H4 (cell line): ENCODE measurements at regions not wholly inside any gene's neighbourhood (a gene's known extent, or its start where the extent isn't known, plus 50 kb on each side); places are given as distances from the start of the nearest gene placed in this dataset.

Experiments
- DNase-seq: peaks from one replicate; pipeline ENCODE4 v3.0.0-alpha.2; 2015; ENCODE audit warnings: low spot score

DNA sequence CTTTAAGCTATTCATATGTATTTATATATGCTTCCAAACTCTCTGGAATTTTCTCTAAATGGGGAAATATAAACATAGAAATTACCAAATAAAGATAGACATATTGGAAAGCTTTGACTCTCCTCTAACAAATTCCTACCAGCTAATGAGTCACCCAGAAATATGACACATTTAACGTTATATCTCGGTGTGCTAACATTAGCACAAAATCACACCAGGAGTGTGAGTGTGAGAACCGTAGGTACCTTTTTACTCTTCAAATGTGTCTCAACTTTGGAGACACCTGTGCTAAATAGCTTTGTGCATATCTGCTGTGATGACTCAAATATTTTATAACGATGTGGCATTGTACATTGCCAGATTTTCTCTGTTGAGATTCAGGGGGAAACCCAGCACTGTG, 714.4 kb downstream of the METTL15 start:
- no peak for DNase-seq

DNA sequence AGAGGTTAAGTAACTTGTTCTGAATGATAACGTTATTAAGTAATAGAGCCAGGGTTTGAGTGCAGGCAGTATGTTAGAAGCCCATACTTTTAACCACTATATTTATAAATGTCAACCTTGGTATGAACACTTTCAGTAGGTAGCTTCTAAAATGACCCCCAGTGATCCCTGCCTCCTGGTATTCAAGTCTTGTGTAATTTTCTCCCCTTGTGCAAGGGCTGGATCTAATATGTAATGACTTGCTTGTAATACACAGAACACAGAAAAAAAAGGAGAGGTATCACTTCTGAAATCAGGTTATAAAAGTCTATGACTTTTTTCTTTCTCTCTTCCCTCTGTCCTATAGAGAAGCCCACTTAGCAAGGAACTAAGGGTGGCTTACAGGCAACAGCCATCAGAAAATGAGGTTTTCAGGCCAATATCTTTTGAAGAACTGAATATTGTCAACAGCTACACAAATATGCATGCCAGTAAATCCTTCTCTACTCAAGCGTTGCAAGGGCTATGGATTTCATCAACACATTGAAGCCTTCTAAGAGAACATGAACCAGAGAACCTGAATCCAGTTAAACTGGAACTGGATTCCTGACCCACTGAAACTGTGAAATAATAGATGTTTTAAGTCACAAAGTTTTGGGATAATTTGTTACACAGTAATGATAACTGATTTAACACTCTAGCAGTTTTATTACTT, 712.3 kb downstream of the METTL15 start:
- no peak for DNase-seq

DNA sequence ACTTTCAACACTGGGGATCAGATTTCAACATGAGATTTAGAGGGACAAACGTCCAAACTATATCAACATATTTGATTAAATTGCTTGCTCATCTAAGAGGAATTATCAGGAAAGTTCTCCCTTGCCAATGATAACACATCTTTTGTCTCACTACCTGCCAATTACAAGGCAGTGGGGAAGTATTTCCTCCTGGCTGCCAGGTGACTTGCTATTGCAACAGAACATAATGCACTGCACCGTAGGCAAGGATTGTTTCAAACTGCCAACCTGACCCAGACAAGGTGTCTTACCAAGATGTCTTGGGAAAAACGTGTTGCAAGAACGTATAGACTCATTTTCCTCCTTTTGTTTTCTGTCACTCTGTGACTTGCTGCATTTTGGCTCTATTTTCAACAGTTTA, 711.6 kb downstream of the METTL15 start:
- DNase-seq: no peak

DNA sequence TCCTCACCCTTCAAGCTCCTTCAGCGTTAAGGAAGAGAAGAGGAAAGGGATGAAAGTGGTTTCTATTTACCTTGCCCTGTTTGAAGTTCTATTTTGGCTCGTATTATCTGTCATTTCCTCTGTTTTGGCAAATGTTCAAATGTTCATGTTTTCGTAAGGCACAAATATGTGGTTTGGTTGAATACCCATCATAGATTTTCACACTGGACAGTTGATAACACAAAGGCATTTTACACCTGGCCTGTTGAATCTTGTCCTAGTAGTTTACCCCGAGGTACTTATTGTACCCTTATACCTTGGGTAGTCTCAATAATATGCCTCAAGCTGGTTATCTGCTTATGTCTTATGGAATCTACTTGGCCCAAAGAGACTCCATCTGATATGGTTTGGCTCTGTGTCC, 706.9 kb downstream of the METTL15 start:
- no peak for DNase-seq

DNA sequence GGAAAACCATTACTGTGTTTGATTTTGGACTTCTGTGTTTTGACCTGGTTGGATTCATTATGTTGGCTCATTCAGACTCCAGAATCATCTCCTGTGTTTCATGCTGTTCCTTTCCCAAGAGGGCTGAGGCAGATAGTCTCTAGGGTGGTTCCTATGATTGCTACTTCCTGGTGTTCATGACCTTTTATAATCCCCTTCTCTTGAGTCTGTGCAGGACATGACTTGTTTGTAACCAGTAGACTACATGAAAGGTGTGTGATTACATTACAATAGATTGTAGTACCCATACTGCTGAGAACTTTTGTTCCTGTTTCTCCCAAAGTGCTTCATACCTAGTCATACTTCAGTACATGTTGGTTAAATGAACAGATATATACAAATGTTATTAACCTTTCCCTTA, 700.6 kb downstream of the METTL15 start:
- DNase-seq: no peak

DNA sequence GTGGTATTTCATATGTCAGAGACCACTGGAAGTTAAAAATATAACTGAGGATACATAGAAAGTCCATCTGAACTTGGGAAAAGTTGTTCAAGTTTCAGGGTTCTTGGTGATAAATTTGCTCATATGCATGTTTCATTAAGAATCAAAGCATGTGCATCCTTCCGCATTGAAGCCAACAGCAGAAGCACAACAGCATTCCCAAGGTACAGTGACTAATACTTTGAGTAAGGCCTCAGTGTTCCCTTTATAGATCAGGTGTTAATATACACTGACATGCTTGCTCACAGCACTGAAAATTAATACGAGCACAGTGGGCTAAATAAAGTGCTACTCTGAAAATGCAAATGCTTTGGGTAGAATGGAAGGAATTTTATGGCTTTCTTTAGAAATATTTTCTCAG, 691.1 kb downstream of the METTL15 start:
- no peak for DNase-seq

DNA sequence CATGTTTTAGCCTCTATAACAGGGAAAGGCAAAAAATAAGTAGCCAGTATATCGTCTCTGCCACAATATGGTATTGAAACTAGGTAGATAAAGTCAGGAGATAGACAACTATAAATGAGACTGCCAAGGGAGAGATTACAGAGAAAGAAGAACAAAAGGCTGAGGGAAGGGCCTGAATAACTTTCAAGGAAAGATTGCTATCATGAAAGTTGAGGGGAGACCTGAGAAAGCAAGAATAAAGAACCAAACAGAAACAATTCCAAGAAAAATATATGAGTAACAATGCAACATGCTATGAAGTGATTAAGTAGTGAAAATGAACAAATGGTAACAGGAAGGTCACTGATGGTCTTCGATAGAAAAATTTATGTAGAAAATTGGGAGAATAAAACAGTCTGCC, 690.1 kb downstream of the METTL15 start:
- DNase-seq: no peak

DNA sequence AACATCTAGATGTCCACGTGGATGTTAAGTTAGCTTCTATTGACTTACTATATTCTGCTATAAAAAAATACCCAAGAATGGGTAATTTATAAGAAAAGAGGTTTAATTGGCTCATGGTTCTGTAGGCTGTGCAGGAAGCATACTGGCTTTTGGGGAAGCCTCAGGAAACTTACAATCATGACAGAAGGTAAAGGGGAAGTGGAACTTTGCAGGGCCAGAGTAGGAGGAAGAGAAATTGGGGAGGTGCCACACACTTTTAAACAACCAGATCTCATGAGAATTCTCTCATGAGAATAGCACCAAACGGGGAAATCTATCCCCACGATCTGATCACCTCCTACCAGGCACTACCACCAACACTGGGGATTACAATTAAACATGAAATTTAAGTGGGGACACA, 689.3 kb downstream of the METTL15 start:
- DNase-seq: no peak

DNA sequence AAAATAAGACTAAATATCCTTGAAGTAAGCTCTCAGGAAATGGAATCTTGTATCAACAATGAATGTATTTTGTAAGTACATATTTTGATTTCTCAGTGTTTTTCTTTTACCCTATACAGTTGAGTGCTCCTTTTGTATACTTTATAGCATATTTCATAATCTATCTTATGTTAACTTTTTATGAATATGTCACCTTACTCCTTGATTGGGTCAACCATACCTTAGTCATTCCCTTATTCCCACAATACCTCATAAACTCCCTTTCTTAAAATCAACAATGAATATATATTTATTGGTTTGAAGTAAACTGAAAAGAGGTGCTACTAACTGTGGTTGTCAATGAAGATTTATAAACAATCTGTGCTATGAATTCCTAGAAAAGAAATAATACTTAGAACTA, 686.2 kb downstream of the METTL15 start:
- DNase-seq: no peak

DNA sequence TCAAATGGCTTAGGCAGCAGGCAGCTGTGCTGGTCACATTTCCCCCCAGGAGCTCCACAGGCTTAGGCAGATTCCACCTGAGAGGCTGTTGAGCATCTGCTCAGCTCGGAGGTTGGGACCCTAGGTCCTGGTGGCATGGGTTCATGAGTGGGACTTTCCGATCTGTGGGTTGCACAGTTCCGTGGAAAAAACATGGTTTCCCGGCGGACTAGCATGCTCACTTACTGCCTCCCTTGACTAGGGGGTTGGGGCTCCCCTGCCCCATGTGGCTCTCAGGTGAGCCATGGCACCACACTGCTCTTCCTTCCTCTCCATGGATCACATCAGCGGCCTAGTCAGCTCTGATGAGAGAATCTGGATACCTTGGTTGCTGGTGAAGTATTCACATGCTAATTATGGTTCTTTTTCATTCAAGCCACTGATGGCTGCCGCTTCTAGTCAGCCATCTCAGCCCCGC, 685.1 kb downstream of the METTL15 start:
- DNase-seq: no peak

DNA sequence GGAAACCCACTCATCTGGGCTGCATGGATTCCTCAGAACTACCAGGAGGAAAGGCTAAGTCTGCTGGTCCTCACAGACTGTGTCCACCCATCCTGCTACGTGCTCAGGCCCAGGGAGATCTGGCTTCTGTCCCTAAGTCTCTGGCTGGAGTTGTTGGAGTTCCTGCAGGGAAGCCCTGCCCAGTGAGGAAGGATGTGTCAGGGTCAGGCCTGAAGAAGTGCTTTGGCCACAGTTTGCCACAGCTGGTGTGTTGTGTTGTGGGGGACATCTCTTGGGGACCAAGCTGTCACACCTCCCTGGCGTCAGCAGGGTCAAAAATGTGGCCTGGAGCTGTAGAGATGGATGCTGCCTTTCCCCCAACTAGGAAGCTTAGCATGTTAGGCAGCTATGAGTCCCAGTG, 684.7 kb downstream of the METTL15 start:
- no peak for DNase-seq

DNA sequence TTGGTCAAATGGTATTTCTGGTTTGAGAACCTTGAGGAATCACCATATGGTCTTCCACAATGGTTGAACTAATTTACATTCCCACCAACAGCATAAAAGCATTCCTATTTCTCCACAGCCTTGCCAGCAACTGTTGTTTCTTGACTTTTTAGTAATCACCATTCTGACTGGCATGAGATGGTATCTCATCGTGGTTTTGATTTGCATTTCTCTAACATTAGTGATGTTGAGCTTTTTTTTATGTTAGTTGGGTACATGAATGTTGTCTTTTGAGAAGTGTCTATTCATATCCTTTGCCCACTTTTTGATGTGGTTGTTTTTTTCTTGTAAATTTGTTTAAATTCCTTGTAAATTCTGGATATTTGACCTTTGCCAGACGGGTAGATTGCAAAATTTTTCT, 679.7 kb downstream of the METTL15 start:
- peak; percentile 60 for DNase-seq

DNA sequence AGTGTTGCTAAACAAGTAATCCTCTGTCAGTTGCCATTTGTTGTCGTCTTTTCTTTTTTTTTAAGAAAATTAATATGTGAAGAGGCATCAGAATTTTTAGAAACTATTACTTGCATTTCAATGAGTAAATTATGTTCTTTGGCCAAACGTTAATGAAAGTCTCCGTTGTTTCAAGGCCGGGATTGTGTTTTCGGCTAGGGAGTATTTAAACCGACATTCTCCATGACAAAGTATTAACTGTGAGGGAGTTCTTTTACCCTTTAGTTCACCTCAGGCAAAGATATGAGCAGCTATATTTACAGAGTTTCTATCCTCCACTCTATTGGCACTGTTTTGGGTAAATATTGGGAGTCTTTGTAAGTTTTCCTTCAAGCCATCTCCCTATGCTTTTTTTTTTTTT, 668.9 kb downstream of the METTL15 start:
- DNase-seq: no peak

DNA sequence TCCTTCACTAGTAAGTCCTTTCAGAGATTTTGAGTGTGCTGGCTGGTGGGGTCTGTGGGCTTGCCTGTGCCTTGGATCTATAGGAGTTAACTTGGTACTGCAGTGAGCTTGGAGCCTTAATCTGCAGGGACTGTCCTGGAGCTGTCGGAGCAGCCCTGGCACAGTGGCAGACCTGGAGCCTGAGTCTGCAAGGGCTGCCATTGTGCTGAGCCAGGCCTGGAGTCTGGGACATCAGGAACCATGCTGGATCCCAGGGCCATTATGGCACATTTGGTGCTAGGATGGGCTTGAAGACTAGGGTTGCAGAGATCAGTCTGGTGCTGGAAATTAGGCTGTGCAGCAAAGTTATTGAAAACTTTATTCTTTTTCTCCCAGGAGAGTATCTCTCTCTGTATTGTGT, 665.4 kb downstream of the METTL15 start:
- no peak for DNase-seq

DNA sequence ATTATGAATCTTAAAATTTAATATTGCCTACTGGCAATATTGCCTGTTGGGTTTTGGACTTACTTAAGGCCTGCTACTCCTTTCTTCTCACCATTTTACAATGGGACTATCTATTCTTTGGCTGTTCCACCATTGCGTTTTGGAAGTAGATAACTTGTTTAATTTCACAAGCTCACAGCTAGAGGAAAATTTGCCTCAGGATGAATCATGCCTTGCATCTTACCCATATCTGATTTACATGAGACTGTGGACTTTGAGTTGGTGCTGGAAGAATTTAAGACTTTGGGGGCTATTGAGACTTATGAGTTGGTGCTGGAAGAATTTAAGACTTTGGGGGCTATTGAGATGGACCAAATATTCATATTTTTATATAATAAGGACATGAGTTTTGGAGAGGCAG, 662.6 kb downstream of the METTL15 start:
- no peak for DNase-seq

DNA sequence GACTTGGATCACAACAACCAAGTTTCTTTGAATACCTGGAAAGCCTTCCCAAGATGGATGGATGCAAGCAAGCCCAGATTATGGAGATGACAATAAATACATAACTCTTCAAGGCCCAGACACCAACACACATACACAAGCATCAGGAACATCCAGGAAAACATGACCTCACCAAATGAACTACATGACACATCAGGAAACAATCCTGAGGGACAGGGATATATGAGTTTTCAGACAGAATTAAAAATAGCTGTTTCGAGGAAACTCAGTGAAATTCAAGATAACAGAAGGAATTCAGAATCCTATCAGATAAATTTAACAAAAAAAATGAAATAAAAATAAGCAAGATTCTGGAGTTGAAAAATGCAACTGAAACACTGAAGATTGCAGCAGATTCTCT, 659.4 kb downstream of the METTL15 start:
- DNase-seq: no peak

DNA sequence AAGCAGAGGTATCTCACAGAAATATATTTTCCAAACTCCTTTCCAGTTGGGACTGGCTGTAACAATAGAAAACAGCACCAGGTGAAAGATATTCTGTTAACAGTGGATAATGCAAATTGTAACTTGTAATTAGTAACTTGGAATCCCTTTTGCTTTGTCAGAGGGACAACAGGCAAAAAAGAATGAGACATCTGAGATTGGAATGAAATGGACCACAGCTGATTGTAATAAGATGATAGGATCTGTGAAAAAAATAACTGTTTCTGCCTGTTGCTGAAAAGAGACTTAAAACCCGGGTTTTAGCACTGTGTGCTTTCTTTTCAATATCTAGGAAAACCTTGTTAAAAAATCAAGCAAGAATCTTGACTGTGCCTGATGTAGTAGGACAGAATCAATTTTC, 655.7 kb downstream of the METTL15 start:
- DNase-seq: no peak

DNA sequence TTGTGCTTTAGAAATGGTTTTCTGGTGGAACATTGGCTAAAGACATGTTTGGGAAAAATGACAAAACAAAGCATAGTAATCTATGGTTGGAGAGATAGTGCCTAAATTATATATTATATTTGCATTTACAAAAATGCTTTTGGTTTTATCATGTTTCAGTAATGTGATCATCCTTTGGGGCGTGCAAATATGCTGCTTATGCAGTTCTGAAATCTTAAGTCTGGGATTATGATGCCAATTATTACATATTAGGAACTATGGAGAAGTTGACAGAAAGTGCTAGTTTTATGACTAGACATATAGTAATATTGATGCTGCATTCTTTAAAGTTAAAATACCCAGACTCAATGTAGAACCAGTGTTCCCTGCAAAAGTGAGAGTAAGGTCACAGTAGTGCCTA, 655.0 kb downstream of the METTL15 start:
- no peak for DNase-seq

DNA sequence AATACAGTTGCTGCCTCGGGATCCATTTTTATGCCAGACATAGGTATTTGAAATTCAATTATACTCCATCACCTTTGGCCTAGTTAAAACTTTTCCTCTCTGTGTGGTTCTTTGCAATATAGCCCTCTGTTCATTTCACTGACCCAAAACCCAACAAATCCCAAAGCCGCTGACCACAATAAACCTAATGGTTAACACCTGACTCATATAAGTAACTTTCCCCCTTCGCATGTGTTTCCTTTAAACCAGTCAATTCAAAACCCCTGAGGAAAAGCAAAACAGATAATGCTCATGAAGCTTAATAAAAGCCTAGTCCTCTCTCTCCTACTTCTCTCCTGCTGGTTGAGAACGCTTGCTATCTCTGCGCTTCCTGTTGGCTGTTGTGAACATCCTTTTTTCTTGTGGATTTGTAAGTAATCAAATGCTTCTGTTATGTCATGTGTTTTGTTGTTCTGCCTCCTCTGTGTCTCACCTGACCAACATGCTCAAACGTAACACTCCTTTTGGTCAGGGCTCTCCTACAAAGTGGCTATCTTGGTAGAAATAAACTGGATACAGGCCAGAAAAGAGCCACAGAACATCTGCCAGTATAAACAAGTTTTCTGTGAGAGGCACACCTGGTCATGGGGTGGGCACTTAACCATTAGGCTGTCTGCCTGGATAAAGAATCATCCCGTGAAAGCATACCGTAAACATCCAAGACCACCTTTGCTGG, 652.6 kb downstream of the METTL15 start:
- peak; percentile 41 for DNase-seq

DNA sequence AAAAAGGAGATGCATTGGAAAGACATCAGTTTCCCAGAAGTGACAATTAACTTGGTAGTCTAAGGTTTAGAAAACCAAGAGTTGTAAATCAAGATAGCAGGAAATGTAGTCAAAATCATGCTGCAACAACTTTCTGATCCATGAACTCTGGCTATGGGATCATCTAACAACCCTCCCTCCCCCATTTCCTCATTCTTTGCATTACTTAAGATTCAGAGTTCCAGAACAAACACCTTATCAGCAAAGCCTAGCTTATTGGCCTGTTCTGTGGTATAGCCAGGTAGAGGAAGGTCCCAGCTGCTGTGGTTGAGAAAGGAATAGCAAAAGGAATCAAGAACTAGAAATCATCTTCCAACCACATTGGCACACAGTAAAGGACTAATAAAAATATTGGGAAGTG, 651.1 kb downstream of the METTL15 start:
- peak; percentile 19 for DNase-seq

DNA sequence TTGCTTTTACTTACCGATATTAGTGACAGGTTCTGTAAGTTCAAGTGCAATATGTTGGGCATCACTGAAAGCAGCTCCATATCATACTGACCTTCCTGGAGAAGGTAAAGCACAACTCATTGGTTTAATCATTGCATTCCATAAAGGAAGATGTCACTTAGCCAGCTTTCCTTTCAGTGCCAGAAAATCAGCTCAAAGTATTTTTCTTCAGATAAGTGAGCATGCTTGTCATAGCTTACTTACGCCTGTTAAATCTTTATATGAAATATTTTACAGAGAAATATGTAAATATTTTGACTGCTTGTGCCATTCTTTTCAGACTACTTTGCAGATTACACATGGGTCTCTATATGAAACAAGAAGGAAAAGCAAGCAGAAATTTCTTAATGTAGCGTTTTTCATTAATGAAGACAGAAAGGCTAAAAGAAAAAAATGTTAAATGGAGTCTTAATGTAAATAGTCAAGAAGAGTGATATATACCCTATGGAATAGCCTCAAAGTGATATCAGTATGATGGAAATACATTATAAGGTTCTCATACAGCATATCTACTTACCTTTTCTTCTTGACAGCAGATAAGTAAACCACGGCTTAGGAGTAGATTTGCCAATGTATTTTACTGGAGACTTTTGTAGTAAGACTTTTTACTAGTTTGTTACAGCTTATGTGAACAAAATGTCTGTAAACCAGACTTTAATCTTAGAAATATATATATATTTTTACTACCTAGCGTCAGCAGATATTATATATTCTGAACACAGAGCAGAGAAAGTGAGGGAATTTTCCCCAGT, 649.7 kb downstream of the METTL15 start:
- peak; percentile 14 for DNase-seq

DNA sequence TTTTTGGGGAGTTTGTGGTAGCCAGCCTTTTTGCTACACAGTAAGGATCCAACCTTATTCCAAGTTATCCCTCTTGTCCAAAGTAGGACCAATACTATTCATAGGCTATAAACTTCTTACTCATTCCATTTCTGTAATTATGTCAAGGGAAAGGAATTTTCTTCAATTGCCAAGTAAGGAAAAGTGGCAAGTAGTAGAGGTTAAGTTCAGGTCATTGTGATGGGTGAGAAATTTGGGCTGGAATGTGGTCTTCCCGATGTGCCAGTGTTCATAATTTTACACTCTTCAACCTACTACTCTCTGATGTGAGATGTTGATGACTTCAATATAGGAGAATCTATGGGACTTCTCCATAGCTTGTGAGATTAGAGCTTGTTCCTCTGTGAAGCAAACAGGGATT, 648.8 kb downstream of the METTL15 start:
- peak; percentile 59 for DNase-seq

DNA sequence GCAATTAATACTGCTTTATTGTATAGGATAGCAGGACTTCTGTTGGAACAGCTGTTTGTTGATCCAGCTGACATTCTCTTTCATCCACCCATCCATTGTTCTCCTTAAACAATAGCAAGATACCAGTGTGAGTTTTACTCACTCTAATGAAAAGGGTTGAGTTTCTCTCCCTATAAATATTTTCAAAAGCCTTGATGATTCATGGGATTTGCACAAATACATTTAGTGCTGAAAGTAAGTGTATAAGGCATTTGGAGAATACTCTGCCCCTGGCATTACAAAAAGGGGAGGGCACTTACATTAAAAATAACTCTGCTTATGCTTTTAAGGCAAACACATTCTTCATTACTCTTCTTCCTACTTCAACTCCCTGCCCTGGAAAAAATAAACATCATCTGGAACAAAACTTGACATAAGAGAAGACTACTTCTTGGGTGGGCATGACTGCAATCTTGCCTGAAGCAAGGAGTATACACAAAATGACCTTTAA, 634.9 kb downstream of the METTL15 start:
- DNase-seq: peak; percentile 39
